Adrenal gland (tissue), 5 donors: ENCODE measurements at regions not wholly inside any gene's neighbourhood (a gene's known extent, or its start where the extent isn't known, plus 50 kb on each side); places are given as distances from the start of the nearest gene placed in this dataset.

Source experiments
- POLR2A ChIP-seq, 2 donors: fragments of 450-650 bp; IDR thresholded peaks; one replicate each; pipeline ENCODE4 v1.6.1; 2017; ENCODE audit warnings: antibody characterized with exemption in 2 of 2, mild to moderate bottlenecking in 2 of 2, moderate library complexity in 1 of 2
- TF ChIP-seq, protein P1 (sequence below), 6 experiments: fragments of 450-650 bp in 4 of 6; fragments of 200-600 bp in 2 of 6; sonication (generic) in 1 of 6; IDR thresholded peaks; 1 replicate in 5 of 6; 2 replicates in 1 of 6; pipeline versions ENCODE4 v1.5.1 to v1.8.0; 2016 to 2021; ENCODE audit warnings: antibody characterized with exemption in 6 of 6, mild to moderate bottlenecking in 2 of 6, moderate library complexity in 1 of 6
- donor health status: DM: no; HTN: no; CAD: no.

DNA sequence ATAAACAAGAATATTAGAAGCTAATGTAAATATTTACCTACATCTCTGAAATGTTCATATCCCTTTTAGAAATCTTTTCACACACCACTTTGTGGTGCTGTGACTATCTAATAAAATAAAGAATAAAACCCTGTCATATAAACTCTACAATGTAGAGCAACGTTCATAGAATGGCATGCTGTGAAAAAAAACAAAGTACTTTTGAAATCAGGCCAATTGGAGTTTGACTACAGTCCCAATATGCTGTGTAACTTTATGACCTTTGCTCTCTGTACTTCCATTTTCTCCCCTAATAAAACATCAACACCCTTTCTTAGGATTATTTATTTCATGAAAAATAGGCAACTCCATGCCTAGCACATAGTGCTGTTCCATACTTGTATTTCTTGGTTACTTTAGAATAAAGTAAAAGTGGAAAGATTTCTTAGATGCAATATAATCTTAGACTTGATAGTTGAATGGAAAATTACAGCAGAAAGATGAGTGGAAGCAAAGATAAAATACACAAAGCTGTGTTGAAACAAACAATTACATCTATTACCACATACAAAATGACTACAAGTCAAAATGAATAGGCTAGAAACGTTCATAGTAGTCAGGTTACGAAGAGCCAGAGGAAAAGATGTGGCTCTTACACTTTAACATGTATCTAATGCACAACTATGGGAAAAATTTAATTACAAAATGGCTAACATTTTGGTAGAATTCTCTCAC is 613.2 kb upstream of the SLITRK5 start:
- no peak for TF ChIP-seq POLR2A (IDR thresholded peaks at IDR 0.05)
- TF ChIP-seq, protein P1, sequence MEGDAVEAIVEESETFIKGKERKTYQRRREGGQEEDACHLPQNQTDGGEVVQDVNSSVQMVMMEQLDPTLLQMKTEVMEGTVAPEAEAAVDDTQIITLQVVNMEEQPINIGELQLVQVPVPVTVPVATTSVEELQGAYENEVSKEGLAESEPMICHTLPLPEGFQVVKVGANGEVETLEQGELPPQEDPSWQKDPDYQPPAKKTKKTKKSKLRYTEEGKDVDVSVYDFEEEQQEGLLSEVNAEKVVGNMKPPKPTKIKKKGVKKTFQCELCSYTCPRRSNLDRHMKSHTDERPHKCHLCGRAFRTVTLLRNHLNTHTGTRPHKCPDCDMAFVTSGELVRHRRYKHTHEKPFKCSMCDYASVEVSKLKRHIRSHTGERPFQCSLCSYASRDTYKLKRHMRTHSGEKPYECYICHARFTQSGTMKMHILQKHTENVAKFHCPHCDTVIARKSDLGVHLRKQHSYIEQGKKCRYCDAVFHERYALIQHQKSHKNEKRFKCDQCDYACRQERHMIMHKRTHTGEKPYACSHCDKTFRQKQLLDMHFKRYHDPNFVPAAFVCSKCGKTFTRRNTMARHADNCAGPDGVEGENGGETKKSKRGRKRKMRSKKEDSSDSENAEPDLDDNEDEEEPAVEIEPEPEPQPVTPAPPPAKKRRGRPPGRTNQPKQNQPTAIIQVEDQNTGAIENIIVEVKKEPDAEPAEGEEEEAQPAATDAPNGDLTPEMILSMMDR (IDR thresholded peaks at IDR 0.05) = no peak
